Astrocyte (in vitro differentiated cells and primary cell): ENCODE measurements at regions not wholly inside any gene's neighbourhood (a gene's known extent, or its start where the extent isn't known, plus 50 kb on each side); places are given as distances from the start of the nearest gene placed in this dataset.

Experiments
- DNase-seq: peaks from one replicate; pipeline ENCODE4 v3.0.0-alpha.2; 2010; ENCODE audit warnings: low read depth
- FAIRE-seq: peaks from 2 replicates; lab custom pipeline; 2011; peaks lifted over from hg19 to GRCh38; lab: Jason Lieb, UNC
- H2AFZ ChIP-seq: 2 replicates; pipeline ENCODE4 v1.6.0; 2012; ENCODE audit warnings: low read depth, low read length, inconsistent platforms
- H3K27ac ChIP-seq: 2 replicates; pipeline ENCODE4 v1.5.1; 2011; ENCODE audit warnings: low read depth, low read length, inconsistent platforms
- H3K27me3 ChIP-seq: 2 replicates; pipeline ENCODE4 v1.6.0; 2011; ENCODE audit warnings: low read length, inconsistent platforms; ENCODE audit not compliant: insufficient read depth
- H3K36me3 ChIP-seq: 2 replicates; pipeline ENCODE4 v1.5.1; 2011; ENCODE audit warnings: low read length, inconsistent platforms; ENCODE audit not compliant: insufficient read depth
- H3K4me1 ChIP-seq: 2 replicates; pipeline ENCODE4 v1.5.1; 2011; ENCODE audit warnings: low read length, inconsistent platforms; ENCODE audit not compliant: insufficient read depth
- H3K4me2 ChIP-seq: 2 replicates; pipeline ENCODE4 v1.6.0; 2012; ENCODE audit warnings: low read length, inconsistent platforms
- H3K4me3 ChIP-seq: 2 replicates; pipeline ENCODE4 v1.5.1; 2011; ENCODE audit warnings: low read depth, mild to moderate bottlenecking, low read length, inconsistent platforms; ENCODE audit not compliant: insufficient read depth
- H3K79me2 ChIP-seq: 2 replicates; pipeline ENCODE4 v1.6.0; 2012; ENCODE audit warnings: mild to moderate bottlenecking, low read length, inconsistent platforms; ENCODE audit not compliant: insufficient read depth
- H3K9ac ChIP-seq: 2 replicates; pipeline ENCODE4 v1.6.0; 2012; ENCODE audit warnings: mild to moderate bottlenecking, low read length, inconsistent platforms
- H3K9me3 ChIP-seq: 2 replicates; pipeline ENCODE4 v1.5.1; 2012; ENCODE audit warnings: low read depth, mild to moderate bottlenecking, low read length, inconsistent platforms; ENCODE audit not compliant: insufficient read depth
- H4K20me1 ChIP-seq: 2 replicates; pipeline ENCODE4 v1.6.0; 2012; ENCODE audit warnings: low read length, inconsistent platforms; ENCODE audit not compliant: insufficient read depth
- H3K27ac Mint-ChIP-seq: one replicate; pipeline ENCODE4 v1.8.0; 2021; ENCODE audit warnings: mild to moderate bottlenecking, mixed read lengths; ENCODE audit not compliant: unreplicated experiment
- H3K27me3 Mint-ChIP-seq: one replicate; pipeline ENCODE4 v1.8.0; 2021; ENCODE audit warnings: low read depth, mixed read lengths; ENCODE audit not compliant: unreplicated experiment
- H3K36me3 Mint-ChIP-seq: one replicate; pipeline ENCODE4 v1.8.0; 2021; ENCODE audit warnings: low read depth, mixed read lengths; ENCODE audit not compliant: unreplicated experiment
- H3K4me1 Mint-ChIP-seq: one replicate; pipeline ENCODE4 v1.8.0; 2021; ENCODE audit warnings: low read depth, mixed read lengths; ENCODE audit not compliant: unreplicated experiment
- H3K4me3 Mint-ChIP-seq: one replicate; pipeline ENCODE4 v1.8.0; 2021; ENCODE audit warnings: mild to moderate bottlenecking, moderate library complexity, mixed read lengths; ENCODE audit not compliant: unreplicated experiment
- H3K9me3 Mint-ChIP-seq: one replicate; pipeline ENCODE4 v1.8.0; 2021; ENCODE audit warnings: mild to moderate bottlenecking, mixed read lengths; ENCODE audit not compliant: unreplicated experiment
- CTCF ChIP-seq: IDR thresholded peaks from 2 replicates; pipeline ENCODE4 v1.5.1; 2011; ENCODE audit warnings: low read depth, mild to moderate bottlenecking, inconsistent platforms, low read length, moderate library complexity; ENCODE audit not compliant: insufficient read depth
- EZH2 ChIP-seq: IDR thresholded peaks from 2 replicates; pipeline ENCODE4 v1.6.1; 2012; ENCODE audit warnings: mild to moderate bottlenecking, low read length, inconsistent platforms; ENCODE audit not compliant: insufficient read depth

- no peak overlapping the region for H3K9ac ChIP-seq
- peaks cover 4% of the 10 kb centered on the region for H3K4me1 Mint-ChIP-seq
- no peaks in the 10 kb centered on the region for H3K4me1 ChIP-seq
- no peak overlapping the region for H3K27ac Mint-ChIP-seq
- no peaks in the 10 kb centered on the region for H4K20me1 ChIP-seq
- DNase-seq, result no peak
- no peaks in the 10 kb centered on the region for H3K36me3 Mint-ChIP-seq
- no peaks in the 10 kb centered on the region for H3K9me3 Mint-ChIP-seq
- H3K36me3 ChIP-seq, result no peaks in the 10 kb centered on the region
- H3K4me2 ChIP-seq, result no peak overlapping the region
- H3K4me3 ChIP-seq, result no peak overlapping the region
- H3K27me3 ChIP-seq, result no peaks in the 10 kb centered on the region
- no peak overlapping the region for H2AFZ ChIP-seq
- TF ChIP-seq CTCF (no peak), EZH2 (no peak)
- no peaks in the 10 kb centered on the region for H3K9me3 ChIP-seq
- no peak overlapping the region for H3K4me3 Mint-ChIP-seq
- peaks cover 2% of the 10 kb centered on the region for H3K27me3 Mint-ChIP-seq
- FAIRE-seq, result no peak
- no peaks in the 10 kb centered on the region for H3K79me2 ChIP-seq
- no peak overlapping the region for H3K27ac ChIP-seq
Observed at GRCh38 chr9:90393365-90394152, 249.1 kb downstream of the DIRAS2 start.

GRCh38 chr9:90394871-90395270 is 247.8 kb downstream of the DIRAS2 start:
- DNase-seq (no peak), FAIRE-seq (no peak)
- Mint-ChIP-seq H3K27me3 (peaks cover 2% of the 10 kb centered on the region), H3K9me3 (no peaks in the 10 kb centered on the region), H3K36me3 (no peaks in the 10 kb centered on the region), H3K4me1 (peaks cover 4% of the 10 kb centered on the region), H3K4me3 (no peak overlapping the region), H3K27ac (no peak overlapping the region)
- Histone ChIP-seq H2AFZ (no peak overlapping the region), H3K27me3 (no peaks in the 10 kb centered on the region), H3K36me3 (no peaks in the 10 kb centered on the region), H3K79me2 (no peaks in the 10 kb centered on the region), H4K20me1 (no peaks in the 10 kb centered on the region), H3K4me1 (no peaks in the 10 kb centered on the region), H3K9me3 (no peaks in the 10 kb centered on the region), H3K27ac (no peak overlapping the region), H3K4me3 (no peak overlapping the region), H3K9ac (no peak overlapping the region), H3K4me2 (no peak overlapping the region)
- TF ChIP-seq EZH2 (no peak), CTCF (no peak)

GRCh38 chr9:90400091-90400490 is 242.5 kb downstream of the DIRAS2 start:
- Histone ChIP-seq H3K36me3 (no peaks in the 10 kb centered on the region), H4K20me1 (no peaks in the 10 kb centered on the region), H3K79me2 (no peaks in the 10 kb centered on the region), H3K9me3 (no peaks in the 10 kb centered on the region), H3K27me3 (no peaks in the 10 kb centered on the region), H3K4me3 (no peak overlapping the region), H3K9ac (no peak overlapping the region), H3K27ac (no peak overlapping the region), H3K4me1 (no peaks in the 10 kb centered on the region), H3K4me2 (no peak overlapping the region), H2AFZ (no peak overlapping the region)
- no peak for TF ChIP-seq CTCF
- TF ChIP-seq EZH2, result no peak
- Mint-ChIP-seq H3K27me3 (peaks cover 2% of the 10 kb centered on the region), H3K36me3 (no peaks in the 10 kb centered on the region), H3K4me1 (no peaks in the 10 kb centered on the region), H3K4me3 (no peak overlapping the region), H3K27ac (no peak overlapping the region), H3K9me3 (no peaks in the 10 kb centered on the region)
- no peak for FAIRE-seq
- no peak for DNase-seq
